HG03342 (cell line): ENCODE measurements at regions not wholly inside any gene's neighbourhood (a gene's known extent, or its start where the extent isn't known, plus 50 kb on each side); places are given as distances from the start of the nearest gene placed in this dataset.
"Not testable (repeated sequence)": the region's sequence is repeated elsewhere in the genome, so short reads cannot be mapped to it uniquely, and the experiment has no call there.

ENCODE experiments used
- ATAC-seq: cut with Tn5 transposase; IDR thresholded peaks from one replicate; pipeline ENCODE4 v1.9.1; 2021; ENCODE audit warnings: mild to moderate bottlenecking, moderate library complexity; ENCODE audit not compliant: unreplicated experiment

DNA sequence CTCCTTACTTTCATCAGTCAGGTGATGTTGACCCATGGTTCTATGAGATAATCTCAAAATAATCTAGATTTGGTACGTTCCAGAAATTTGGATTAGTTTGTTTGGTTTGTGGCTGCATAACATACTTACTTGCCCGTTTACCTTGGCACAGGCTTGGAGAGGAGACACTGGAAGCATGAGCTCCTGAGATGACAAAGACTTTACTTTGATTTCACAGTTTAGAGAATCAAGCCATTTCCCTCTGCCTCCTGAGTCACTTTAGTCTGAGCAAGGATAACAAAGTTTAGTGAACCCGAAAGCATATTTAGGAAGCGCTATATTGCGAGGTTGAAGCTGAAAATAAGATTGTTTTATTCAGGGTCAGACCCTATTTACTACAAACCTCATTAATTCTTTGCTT is 643.4 kb downstream of the QKI start:
- ATAC-seq = no peak

DNA sequence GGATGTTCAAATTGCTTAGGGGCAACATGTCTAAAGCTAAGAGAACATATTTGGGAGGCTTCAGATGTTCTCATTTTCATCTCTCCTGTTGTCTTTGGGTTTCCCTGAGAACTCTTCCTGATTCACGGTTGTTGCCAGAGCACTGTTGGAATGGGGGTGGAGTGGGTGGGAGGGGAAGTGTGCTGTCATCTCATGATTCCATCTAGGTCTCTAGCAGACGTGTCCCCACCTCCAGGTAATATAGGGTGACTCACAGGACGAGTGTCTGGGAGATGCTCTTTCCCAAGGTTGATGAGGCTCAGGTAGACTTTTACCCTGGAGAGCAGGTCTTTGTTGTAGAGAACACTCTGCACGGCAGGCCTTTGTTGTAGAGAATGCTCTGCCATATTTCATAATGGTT is 636.9 kb downstream of the QKI start:
- ATAC-seq = no peak

DNA sequence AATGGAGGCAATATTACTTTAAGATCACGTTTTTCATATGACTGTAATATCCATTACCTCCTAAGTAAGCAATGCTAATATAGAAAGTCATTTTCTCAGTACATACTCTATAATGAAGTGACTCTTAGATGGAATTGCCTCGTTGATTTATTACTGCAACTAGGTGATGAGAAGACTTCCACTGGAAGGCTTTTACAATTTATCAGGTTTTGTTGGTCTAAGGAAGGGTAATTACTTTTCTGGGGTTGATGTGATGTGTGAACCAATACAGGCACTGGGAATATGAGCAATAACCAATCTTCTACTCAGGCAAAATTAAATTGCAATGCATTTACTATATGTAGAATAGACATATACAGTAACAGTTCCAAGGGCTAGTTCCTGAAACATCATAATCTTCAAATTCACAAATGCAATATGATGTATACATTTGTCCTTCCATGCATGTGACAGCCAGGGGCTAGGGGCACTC is 635.0 kb downstream of the QKI start:
- no peak for ATAC-seq

DNA sequence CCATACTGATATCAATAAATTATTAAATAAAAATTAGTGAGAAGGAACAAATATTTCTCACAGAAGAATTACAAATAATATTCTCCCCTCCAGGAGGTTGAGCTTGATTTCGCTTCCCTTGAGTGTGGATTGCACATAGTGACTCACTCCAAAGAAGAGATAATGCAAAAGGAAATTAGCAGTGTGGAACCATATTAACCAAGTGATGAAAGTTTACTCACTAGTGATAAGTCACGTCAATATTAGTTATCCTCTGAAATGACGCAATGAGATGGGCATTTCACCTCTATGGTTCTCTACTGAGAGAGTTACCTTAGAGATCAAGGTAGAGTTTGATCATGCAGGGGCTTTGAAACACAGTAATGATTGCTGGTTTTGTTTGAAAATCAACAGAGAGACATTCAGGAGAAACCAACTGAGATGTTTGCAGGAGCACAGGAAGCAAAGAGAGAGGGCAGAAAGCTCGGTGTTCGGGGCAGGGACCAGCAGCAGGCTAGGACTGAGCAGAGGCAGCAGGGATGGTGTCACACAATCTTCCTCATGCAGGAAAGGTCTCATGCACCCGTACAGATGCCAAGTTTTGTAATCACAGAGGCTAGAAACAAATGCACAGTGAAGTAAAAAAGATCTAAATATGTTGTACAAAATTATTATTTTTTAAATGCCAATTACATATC is 634.5 kb downstream of the QKI start:
- ATAC-seq = no peak

DNA sequence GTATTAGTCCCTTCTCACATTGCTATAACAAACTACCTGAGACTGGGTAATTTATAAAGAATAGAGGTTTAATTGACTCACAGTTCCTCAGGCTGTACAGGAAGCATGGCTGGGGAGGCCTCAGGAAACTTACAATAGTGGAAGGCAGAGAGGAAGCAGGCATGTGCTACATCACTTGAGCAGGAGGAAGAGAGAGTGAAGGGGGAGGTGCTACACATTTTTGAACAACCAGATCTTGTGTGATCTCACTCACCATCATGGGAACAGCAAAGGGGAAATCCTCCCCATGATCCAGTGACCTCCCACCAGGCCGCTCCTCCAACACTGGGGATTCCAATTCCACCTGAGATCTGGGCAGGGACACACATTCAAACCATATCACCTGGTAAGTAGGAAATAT is 630.6 kb downstream of the QKI start:
- ATAC-seq = no peak

DNA sequence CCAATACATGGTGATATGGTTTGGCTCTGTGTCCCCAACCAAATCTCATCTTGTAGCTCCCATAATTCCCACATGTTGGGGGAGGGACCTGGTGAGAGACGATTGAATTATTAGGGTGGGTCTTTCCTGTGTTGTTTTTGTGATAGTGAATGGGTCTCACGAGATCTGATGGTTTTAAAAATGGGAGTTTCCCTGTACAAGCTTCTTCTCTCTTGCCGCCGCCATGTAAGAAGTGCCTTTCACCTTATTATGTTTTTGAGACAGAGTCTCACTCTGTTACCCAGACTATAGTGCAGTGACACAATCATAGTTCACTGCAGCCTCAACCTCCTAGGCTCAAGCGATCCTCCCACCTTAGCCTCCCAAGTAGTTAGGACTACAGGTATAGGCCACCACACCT is 629.1 kb downstream of the QKI start:
- ATAC-seq = not testable (repeated sequence)

DNA sequence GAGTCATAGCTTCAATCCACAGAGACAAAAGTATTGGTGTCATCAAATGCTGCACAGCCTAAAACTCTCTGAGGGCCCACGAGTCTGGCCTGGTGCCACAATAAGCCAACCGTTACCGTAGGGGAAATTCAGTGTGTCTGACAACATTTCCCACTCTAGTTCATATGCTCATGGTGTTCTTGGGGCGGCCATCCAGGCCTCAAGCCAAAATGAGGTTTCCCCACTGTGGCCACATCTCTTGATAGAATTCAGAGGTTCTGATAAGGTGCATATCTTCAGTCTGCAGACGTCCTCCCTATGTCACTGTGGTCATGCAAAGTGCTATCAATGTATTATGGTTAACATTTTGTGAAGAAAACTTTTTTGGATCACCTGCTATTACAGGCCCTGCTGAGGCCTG is 627.7 kb downstream of the QKI start:
- ATAC-seq = no peak

DNA sequence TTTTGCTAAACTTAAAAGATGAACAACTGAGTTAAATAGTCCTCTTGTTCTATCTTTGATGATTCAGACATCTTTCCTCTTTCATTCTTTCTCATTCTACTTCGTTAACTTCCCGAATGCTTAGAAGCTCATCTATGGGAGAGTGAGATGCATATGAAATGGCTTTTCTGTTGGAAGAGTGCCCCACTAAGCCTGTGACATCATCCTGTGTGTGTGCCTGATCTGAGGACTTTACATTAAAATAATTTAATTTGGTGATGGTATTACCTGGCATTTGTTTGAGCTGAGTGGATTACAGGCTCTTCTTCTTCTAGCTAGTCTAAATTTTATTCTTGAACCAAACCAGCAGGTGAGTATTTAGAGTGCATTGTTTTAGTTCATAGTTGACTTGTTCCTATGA is 626.5 kb downstream of the QKI start:
- ATAC-seq = no peak

DNA sequence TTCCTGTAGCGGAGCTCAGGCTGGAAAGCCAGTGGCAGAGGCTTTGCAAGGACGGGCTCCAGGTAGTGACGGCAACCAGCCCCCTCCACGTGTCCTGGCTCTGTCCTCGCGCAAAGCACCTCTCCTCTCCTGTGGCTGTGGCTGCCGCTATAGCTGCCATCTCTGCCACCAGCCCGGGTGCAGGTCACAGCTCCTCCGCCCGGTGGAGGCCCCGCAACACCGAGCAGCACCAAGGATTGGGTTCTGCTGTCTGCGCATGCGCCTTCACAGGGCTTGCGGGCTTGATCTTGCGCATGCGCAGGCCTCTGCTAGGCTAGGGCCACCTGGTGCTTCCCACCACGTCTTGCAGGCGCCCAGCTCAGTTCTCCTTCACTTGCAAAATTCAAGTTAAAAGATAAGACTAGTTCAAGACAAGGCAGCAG is 625.4 kb downstream of the QKI start:
- peak; percentile 98 for ATAC-seq

DNA sequence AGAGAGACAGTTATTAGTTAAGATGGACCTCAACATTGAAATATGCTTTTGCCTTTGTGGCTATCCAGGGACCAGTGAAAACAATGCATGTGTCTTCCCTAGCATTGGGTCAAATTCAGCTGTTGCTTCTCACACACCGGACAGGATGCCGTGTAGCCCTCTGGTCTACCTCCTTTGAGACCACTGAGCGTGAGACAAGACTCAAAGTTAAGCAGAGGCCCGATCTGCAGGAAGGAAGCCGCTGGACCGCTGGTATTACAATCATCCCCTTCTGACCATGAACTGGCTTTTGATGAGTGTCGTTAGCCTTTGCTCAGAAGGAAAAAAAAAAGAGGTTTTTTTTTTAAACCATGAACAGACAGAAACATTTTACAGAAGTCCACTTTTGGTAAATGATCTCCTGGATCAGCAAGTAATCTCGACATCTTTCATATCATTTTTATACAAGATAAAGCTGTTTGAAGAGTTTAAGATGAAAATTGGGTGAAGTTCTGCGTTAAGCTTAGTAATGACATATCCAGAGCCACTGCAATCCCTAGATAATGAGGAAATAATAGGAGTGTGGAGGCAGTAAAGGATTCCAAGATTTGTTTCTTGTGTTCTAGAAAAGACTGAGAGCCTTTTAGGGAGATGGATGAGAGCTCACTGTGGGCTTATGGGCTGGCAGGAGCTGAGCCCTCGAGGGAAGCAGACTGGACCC is 622.8 kb downstream of the QKI start:
- ATAC-seq = no peak

DNA sequence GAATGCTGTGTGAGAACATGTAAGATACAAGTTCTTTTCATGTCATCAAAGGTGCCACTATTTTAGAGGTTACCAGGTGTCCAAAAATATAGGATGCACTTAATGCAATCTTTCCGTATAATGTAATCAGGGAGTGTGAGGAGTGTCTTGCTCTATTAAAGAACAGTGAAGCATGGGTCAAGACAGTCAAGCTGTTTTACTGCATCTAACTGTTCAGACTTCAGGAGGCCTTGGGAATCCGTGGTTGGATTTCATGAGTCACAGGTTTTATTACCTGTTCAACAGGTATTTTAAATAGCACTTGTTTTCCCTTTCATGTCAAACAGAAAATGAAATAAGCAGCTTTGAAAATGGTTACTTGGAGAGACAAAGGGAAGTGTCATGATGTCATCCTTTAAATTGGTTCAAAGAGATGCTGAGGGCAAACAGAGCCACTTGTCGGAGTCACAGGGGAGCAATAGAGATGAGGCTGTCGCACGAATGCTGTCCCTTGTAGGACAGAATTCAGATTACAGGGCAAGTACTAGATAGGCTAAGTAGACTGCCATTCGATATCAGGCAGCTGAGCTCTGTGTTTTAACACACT is 621.5 kb downstream of the QKI start:
- no peak for ATAC-seq

DNA sequence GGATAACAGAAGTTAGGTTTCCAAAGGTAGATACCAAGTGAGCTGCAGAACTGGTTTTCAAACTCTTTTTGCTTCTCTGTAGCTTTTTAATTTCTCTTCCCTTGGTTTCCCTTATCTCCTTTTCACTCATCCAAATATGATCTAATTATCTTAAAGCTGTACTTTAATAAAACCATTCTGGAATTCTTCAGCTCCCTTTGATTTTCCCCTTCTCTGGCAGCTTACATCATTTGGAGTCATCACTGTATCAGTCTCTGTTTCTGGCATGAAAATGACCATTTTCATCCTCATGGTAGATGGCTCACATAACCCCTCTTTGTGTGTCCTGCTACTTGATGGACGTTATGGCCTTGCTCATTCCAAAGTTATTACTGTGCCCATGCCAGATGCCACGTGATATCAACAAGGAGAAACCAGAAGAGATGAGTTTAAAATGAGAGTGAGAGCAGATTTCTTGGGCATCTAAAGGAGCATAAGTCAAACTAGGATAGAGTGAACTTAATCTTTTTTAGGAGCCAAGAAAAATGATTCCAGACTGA is 620.2 kb downstream of the QKI start:
- no peak for ATAC-seq

DNA sequence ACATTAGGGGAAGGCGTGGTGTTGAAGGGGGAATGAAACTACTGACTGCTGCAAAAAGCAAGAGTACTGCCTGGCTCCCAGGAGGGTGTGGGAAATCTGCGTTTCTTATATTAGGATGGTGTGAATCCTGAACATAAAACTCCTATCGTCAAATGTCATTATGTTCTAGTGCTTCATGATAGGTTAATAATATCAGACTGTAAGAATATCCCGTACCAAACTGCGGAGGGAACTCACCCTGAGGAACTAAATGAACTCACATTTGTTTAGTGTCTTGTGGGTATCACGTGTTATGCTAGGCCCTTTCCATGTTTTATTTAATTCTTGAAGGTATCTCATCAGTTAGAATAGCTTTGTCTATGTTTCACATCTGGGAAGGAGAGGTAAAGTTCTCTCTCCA is 610.7 kb downstream of the QKI start:
- ATAC-seq = no peak

DNA sequence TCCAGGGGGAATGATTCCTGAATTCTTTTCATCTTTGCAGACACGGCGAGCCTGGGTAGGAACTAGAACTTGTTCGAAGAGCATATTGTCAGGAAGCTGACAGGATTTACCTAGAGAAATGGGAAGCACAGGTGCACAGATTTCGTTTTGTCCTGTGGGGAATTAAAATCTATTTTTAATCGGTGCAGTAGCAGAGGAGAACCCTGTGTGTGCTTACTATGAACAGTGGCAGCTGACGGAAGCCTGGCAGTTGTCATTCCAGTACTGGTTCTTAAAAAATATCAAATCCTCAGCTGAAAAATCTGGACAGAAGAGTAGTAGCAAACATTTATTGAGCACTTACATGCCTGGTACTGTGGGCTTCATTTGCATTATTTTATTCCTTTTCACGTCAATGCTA is 609.0 kb downstream of the QKI start:
- ATAC-seq = no peak

DNA sequence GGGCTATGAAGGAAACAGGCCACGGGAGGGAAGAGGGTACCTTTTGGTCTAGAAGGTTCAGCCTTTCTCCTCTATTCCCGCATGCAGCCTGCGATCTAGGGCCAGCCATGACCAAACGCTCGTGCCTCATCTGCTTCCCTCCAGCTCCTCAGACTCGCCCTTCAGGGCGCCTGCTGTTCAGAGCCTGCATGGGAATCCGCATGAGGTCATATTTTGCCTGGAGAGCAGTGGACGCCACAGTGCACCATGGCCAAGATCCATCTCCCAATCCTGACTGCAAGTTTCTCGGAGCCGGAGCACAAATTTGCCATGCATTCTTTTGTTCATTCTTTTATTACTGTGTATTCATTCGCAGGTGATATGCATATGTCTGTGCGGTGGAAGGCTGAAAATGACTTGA is 608.1 kb downstream of the QKI start:
- ATAC-seq = no peak

DNA sequence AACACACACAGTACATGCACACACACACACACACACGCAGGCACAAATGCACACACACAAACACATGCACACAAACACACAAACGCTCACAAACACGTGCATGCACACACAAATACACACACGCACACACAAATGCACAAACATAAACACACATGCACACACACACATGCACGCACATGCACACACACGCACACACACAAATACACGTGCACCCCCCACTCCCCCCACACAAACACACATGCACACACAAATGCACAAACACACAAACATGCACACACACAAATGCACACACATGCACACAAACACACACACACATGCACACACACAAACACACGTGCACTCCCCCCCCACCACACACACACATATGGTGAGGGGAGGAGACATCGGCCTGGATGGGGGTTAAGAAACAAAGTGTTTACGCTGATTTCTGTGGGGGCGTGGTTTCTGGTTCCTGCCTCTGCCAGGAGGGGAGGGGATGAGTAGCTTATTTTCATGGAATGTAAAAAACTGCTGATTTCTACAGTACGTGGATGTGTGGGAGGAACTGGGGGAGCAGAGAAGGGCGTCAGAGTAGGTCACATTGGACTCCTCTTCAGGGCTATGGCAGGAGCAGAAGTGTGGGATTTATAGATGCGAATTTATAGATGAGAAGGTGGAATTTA is 607.2 kb downstream of the QKI start:
- ATAC-seq = no peak

DNA sequence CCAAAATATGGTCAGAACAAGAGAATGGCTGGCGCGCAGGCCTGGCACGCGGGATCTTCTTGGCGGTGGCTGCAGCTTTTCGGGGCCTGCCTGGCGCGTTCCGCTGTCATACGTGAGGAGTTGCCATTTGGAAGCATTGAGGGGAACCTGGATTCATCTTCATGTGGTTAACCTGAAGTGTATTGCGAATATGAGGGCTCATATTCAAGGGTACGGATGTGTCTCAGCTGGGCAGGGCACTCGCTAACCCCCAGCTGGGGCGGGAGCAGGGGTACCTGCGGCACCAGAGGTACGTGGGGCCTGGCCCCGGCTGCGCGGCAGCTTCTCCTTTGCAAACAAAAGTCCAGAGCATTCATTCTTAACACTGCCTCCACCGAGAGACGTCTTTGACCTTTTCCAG is 605.6 kb downstream of the QKI start:
- ATAC-seq = no peak

DNA sequence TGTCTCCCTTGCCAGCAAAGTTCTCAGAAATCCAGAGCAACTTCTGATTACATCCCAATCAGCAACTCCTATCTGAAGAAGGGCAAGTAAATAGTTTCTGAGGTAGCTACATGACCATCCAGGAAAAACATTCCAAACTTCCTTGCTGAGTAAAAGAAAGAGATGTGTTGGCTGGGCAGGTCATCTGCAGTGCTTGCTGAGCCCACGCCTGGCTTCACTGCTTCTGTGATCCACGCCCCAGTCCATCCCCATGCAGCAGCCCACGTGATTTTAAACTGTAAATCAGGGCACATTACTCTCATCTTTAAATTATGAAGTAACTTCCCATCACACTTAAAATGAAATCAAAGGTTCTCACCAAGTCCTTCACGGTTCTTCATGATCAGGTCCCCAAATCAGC is 603.6 kb downstream of the QKI start:
- ATAC-seq = no peak

DNA sequence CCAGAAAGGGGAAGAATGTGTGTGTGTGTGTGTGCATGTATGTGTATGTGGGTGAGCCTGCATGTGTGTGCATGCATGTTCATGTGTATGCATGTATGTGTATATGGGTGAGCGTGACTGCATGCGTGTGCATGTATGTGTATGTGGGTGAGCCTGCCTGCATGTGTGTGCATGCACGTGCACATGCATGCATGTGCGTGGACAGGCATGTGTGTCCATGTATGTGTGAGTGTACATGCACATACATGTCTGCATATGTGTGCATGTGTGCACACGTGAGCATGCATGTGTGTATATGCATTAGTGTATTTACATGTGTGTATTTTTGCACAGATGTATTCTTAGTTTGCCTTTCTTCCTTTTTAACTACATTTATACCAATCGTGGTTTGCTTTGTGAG is 601.5 kb downstream of the QKI start:
- ATAC-seq = no peak

DNA sequence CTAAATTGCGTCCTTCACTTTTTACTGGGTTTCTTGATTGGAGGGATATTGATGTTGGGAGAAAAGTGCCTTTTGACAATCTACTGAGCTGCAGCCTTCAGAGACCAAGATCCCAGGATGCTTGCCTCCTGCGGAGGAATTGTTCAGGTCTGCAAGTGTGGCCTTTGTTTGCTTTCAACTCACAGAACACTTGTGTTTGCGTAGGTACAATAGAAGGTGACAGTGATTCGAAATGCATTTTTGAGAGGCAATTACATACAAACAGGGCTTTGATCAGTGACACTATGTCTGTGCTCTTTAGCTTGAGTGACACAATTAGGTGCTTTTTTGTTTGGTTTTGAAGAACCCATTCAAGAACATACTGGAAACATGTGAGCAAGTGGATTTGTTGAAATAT is 600.6 kb downstream of the QKI start:
- ATAC-seq = no peak

DNA sequence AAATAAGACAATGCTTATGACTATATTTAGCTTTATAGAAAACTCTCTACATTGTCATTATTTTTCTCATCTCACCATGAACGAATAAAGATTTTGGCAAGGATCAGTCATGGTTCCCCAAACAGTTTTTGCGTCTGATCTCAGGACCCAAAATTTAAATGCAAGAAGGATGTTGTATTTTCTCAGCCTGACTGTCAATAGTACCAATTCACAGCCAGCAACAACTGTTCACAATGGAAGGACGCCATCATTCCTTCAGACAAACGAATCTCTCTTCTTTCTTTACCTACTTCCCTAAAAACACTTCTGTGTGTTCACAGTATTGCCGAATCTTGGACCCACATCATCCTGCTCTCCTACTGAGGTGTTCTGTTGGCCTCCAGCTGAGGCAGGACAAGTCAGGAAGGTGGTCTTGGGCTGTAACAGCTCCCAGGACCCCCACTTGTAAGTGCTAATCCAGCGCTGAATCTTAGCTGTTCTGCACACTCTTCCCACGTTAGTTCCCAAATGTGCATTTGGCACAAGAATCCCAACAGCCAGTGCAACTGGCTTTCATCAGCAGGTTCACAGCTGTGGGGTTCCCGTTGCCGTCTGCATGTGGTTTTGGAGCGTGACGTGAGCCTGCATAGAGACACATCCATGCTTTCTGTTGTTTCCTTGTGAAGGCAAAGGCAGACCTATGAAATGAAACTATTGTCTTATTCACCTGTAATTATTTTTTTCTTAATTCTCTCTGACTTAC is 600.0 kb downstream of the QKI start:
- no peak for ATAC-seq
